Neural cell (in vitro differentiated cells): ENCODE measurements at regions not wholly inside any gene's neighbourhood (a gene's known extent, or its start where the extent isn't known, plus 50 kb on each side); places are given as distances from the start of the nearest gene placed in this dataset.

Experiments used
- H2AFZ ChIP-seq: fragments of 200-600, 300-800 bp; sonication (generic), shearing (Covaris generic); 2 replicates; pipeline ENCODE4 v1.6.0; 2014; ENCODE audit warnings: low read depth, mild to moderate bottlenecking, antibody characterized with exemption, low read length, moderate library complexity
- H3F3A ChIP-seq: fragments of 200-600 bp; shearing (Covaris generic); 2 replicates; pipeline ENCODE4 v1.6.1; 2016; ENCODE audit warnings: mild to moderate bottlenecking, moderate library complexity, mixed read lengths, antibody characterized with exemption, low read length; ENCODE audit not compliant: insufficient read depth, poor library complexity, severe bottlenecking
- H3K27ac ChIP-seq: fragments of 200-600, 300-800 bp; sonication (generic), shearing (Covaris generic); 2 replicates; pipeline ENCODE4 v1.5.1; 2014; ENCODE audit warnings: mild to moderate bottlenecking, low read length, moderate library complexity
- H3K27me3 ChIP-seq: fragments of 300-800, 200-600 bp; sonication (generic), shearing (Covaris generic); 2 replicates; pipeline ENCODE4 v1.6.0; 2014; ENCODE audit warnings: mild to moderate bottlenecking, low read depth, low read length, moderate library complexity; ENCODE audit not compliant: insufficient read depth
- H3K36me3 ChIP-seq: fragments of 300-800, 200-600 bp; sonication (generic), shearing (Covaris generic); 2 replicates; pipeline ENCODE4 v1.5.1; 2014; ENCODE audit warnings: mild to moderate bottlenecking, antibody characterized with exemption, low read length, moderate library complexity; ENCODE audit not compliant: insufficient read depth
- H3K4me2 ChIP-seq: fragments of 300-800, 200-600 bp; sonication (generic), shearing (Covaris generic); 2 replicates; pipeline ENCODE4 v1.6.0; 2014; ENCODE audit warnings: mild to moderate bottlenecking, low read length
- H3K4me3 ChIP-seq: fragments of 300-800, 200-600 bp; sonication (generic), shearing (Covaris generic); 2 replicates; pipeline ENCODE4 v1.5.1; 2014; ENCODE audit warnings: mild to moderate bottlenecking, low read length, moderate library complexity
- H3K79me2 ChIP-seq: fragments of 200-600 bp; shearing (Covaris generic); replicated peaks from 2 replicates; pipeline ENCODE4 v1.6.0; 2014; ENCODE audit warnings: mild to moderate bottlenecking, low read length, moderate library complexity; ENCODE audit not compliant: insufficient read depth
- H3K9ac ChIP-seq: fragments of 300-800, 200-600 bp; sonication (generic), shearing (Covaris generic); 2 replicates; pipeline ENCODE4 v1.6.1; 2016; ENCODE audit warnings: mild to moderate bottlenecking, low read length, mixed read lengths
- H3K9me2 ChIP-seq: fragments of 200-600 bp; shearing (Covaris generic); 2 replicates; pipeline ENCODE4 v1.6.1; 2016; ENCODE audit warnings: mild to moderate bottlenecking, low read length, mixed read lengths; ENCODE audit not compliant: insufficient read depth
- H3K9me3 ChIP-seq: fragments of 200-600, 300-800 bp; sonication (generic), shearing (Covaris generic); 2 replicates; pipeline ENCODE4 v1.6.1; 2016; ENCODE audit warnings: mild to moderate bottlenecking, mixed run types, low read length, moderate library complexity, mixed read lengths
- H4K20me1 ChIP-seq: fragments of 200-600 bp; shearing (Covaris generic); 2 replicates; pipeline ENCODE4 v1.6.1; 2016; ENCODE audit warnings: mild to moderate bottlenecking, mixed run types; ENCODE audit not compliant: insufficient read depth
- CTCF ChIP-seq: fragments of 450-650 bp; IDR thresholded peaks from 2 replicates; pipeline ENCODE4 v1.5.1; 2014; ENCODE audit warnings: antibody characterized with exemption, mild to moderate bottlenecking, moderate library complexity; ENCODE audit not compliant: poor library complexity, severe bottlenecking
- EP300 ChIP-seq: fragments of 450-650 bp; conservative IDR thresholded peaks from 2 replicates; pipeline ENCODE4 v1.6.1; 2014; ENCODE audit warnings: antibody characterized with exemption, mild to moderate bottlenecking, moderate library complexity; ENCODE audit not compliant: poor library complexity, severe bottlenecking
- EZH2 ChIP-seq: fragments of 200-600, 300-800 bp; shearing (Covaris generic), sonication (generic); IDR thresholded peaks from 2 replicates; pipeline ENCODE4 v1.6.1; 2014; ENCODE audit warnings: antibody characterized with exemption, low read length, borderline replicate concordance, mild to moderate bottlenecking; ENCODE audit not compliant: insufficient read depth, poor library complexity, severe bottlenecking
- MXI1 ChIP-seq: fragments of 450-650 bp; conservative IDR thresholded peaks from 2 replicates; pipeline ENCODE4 v1.6.1; 2014; ENCODE audit warnings: antibody characterized with exemption, mild to moderate bottlenecking; ENCODE audit not compliant: poor library complexity, severe bottlenecking
- POLR2AphosphoS5 ChIP-seq: IDR thresholded peaks from 2 replicates; pipeline ENCODE4 v1.6.1; 2012
- RAD21 ChIP-seq: fragments of 450-650 bp; conservative IDR thresholded peaks from 2 replicates; pipeline ENCODE4 v1.6.1; 2014; ENCODE audit warnings: antibody characterized with exemption, mild to moderate bottlenecking, moderate library complexity
- REST ChIP-seq: IDR thresholded peaks from 2 replicates; pipeline ENCODE4 v1.6.1; 2012; ENCODE audit warnings: borderline replicate concordance
- SMC3 ChIP-seq: fragments of 450-650 bp; conservative IDR thresholded peaks from 2 replicates; pipeline ENCODE4 v1.6.1; 2014; ENCODE audit warnings: antibody characterized with exemption, mild to moderate bottlenecking, moderate library complexity; ENCODE audit not compliant: poor library complexity
- TAF1 ChIP-seq: IDR thresholded peaks from 2 replicates; pipeline ENCODE4 v1.6.1; 2012; ENCODE audit warnings: low read depth

DNA sequence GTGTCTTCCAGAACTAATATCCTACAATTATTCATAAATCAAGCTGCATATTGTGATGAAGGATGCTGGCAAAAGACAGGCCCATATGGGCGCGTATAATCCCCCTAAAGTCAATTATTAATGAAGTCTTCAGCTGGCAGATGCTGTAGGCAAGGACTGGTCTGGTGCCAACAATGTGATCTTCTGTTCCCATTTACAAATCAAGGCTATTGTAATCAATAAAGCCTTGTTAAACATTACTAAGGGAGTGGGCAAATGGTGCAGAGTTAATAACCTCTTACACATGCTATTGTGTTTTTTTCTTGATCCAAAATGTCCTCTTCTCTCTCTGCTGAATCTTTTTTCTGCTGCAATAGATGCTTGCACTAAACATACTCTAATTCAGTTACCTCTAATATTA lies 119.0 kb downstream of the ALDH8A1 start:
- Histone ChIP-seq H3K4me2 (no peak overlapping the region), H2AFZ (no peak overlapping the region), H3K36me3 (no peaks in the 10 kb centered on the region), H3K27me3 (no peaks in the 10 kb centered on the region), H3K27ac (no peak overlapping the region), H3K9ac (no peak overlapping the region), H3K9me3 (no peaks in the 10 kb centered on the region), H3F3A (no peaks in the 10 kb centered on the region), H4K20me1 (no peaks in the 10 kb centered on the region), H3K79me2 (no peaks in the 10 kb centered on the region), H3K4me3 (no peak overlapping the region), H3K9me2 (no peaks in the 10 kb centered on the region)
- TF ChIP-seq RAD21 (no peak), TAF1 (no peak), REST (no peak), CTCF (no peak), EZH2 (no peak)

DNA sequence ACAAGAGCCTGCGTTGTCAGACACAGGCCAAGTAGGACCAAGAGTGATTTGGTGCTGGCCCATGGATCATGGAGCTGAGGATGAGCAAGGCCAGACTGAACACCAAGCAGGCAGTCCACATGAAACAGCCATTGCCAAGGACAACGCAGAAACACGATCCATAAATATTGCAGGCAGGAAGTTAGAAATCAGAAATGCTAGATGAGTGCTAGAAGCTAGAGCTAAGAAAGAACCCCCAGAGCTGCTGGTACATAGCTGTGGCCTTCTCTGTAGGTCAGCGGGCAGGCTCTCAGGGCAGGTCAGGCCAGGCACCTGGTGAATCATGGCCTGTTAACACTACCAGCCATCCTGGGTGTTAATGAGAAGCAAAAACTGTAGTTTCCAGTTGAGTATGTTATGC lies 119.7 kb downstream of the ALDH8A1 start:
- Histone ChIP-seq H3K27me3 (no peaks in the 10 kb centered on the region), H3K9me3 (no peaks in the 10 kb centered on the region), H3K4me3 (no peak overlapping the region), H3F3A (no peaks in the 10 kb centered on the region), H3K9ac (no peak overlapping the region), H3K36me3 (no peaks in the 10 kb centered on the region), H3K79me2 (no peaks in the 10 kb centered on the region), H4K20me1 (no peaks in the 10 kb centered on the region), H3K9me2 (no peaks in the 10 kb centered on the region), H3K4me2 (no peak overlapping the region), H3K27ac (no peak overlapping the region), H2AFZ (no peak overlapping the region)
- TF ChIP-seq REST (no peak), SMC3 (no peak), MXI1 (no peak), EZH2 (no peak), RAD21 (no peak), POLR2AphosphoS5 (no peak), EP300 (no peak)
